Naive thymus-derived CD4-positive, alpha-beta T cell (primary cell): ENCODE measurements at regions not wholly inside any gene's neighbourhood (a gene's known extent, or its start where the extent isn't known, plus 50 kb on each side); places are given as distances from the start of the nearest gene placed in this dataset.

Source experiments
- ATAC-seq: fragments of 150-1000 bp; cut with Tn5 transposase; 2 replicates; pipeline ENCODE4 v1.10.0; 2021; ENCODE audit warnings: mild to moderate bottlenecking, moderate library complexity
- CTCF ChIA-PET: fragments of 350-600 bp; sonication (Branson Sonifier 250); formaldehyde crosslinking; loops from one replicate; lab custom pipeline; 2021; ENCODE audit warnings: antibody characterized with exemption; lab: Charles Lee
- POLR2A ChIA-PET: fragments of 350-600 bp; sonication (Branson Sonifier 250); formaldehyde crosslinking; loops from one replicate; lab custom pipeline; 2021; ENCODE audit warnings: antibody characterized with exemption, inconsistent platforms; lab: Charles Lee
- DNase-seq, 9 donors: peaks; one replicate each; pipeline versions ENCODE4 v3.0.0 to v3.0.0-alpha.2; 2020 to 2022; ENCODE audit warnings: mixed read lengths in 1 of 9
- H3K27ac ChIP-seq: one replicate; pipeline ENCODE4 v1.7.0; 2013; ENCODE audit warnings: mild to moderate bottlenecking, low read depth, low read length, moderate library complexity
- H3K27me3 ChIP-seq, 2 donors: one replicate each; pipeline ENCODE4 v1.7.0; 2013; ENCODE audit warnings: low read length in 2 of 2, mild to moderate bottlenecking in 2 of 2, moderate library complexity in 2 of 2; ENCODE audit not compliant: control insufficient read depth in 2 of 2, insufficient read depth in 2 of 2
- H3K36me3 ChIP-seq, 3 experiments: 1 replicate in 2 of 3; 2 replicates in 1 of 3; pipeline ENCODE4 v1.7.0; 2013; ENCODE audit warnings: low read length in 3 of 3, mild to moderate bottlenecking in 3 of 3, moderate library complexity in 1 of 3; ENCODE audit not compliant: insufficient read depth in 3 of 3, control insufficient read depth in 2 of 3
- H3K4me1 ChIP-seq, 2 donors: one replicate each; pipeline ENCODE4 v1.7.0; 2013; ENCODE audit warnings: low read length in 2 of 2, mild to moderate bottlenecking in 2 of 2, moderate library complexity in 1 of 2; ENCODE audit not compliant: control insufficient read depth in 2 of 2, insufficient read depth in 2 of 2
- H3K4me3 ChIP-seq: 2 replicates; pipeline ENCODE4 v1.7.0; 2013; ENCODE audit warnings: mild to moderate bottlenecking, low read length
- H3K9me3 ChIP-seq, 3 experiments: 1 replicate in 2 of 3; 2 replicates in 1 of 3; pipeline ENCODE4 v1.7.0; 2013; ENCODE audit warnings: low read length in 3 of 3; ENCODE audit not compliant: control insufficient read depth in 2 of 3
- H3K27ac Mint-ChIP-seq, 9 donors: one replicate each; pipeline ENCODE4 v1.8.0; 2020 to 2022; ENCODE audit warnings: mixed read lengths in 9 of 9, mild to moderate bottlenecking in 8 of 9, moderate library complexity in 5 of 9, inconsistent platforms in 2 of 9
- H3K27me3 Mint-ChIP-seq, 5 donors: one replicate each; pipeline ENCODE4 v1.8.0; 2021 to 2022; ENCODE audit warnings: mixed read lengths in 5 of 5, mild to moderate bottlenecking in 1 of 5
- H3K36me3 Mint-ChIP-seq, 5 donors: one replicate each; pipeline ENCODE4 v1.8.0; 2020 to 2022; ENCODE audit warnings: mixed read lengths in 5 of 5, mild to moderate bottlenecking in 3 of 5, inconsistent platforms in 1 of 5
- H3K4me1 Mint-ChIP-seq, 7 donors: one replicate each; pipeline ENCODE4 v1.8.0; 2020 to 2022; ENCODE audit warnings: mixed read lengths in 7 of 7, mild to moderate bottlenecking in 3 of 7, inconsistent platforms in 1 of 7
- H3K4me3 Mint-ChIP-seq, 10 donors: one replicate each; pipeline ENCODE4 v1.8.0; 2020 to 2022; ENCODE audit warnings: mild to moderate bottlenecking in 10 of 10, mixed read lengths in 10 of 10, moderate library complexity in 6 of 10, inconsistent platforms in 2 of 10
- H3K9me3 Mint-ChIP-seq, 11 donors: one replicate each; pipeline ENCODE4 v1.8.0; 2020 to 2022; ENCODE audit warnings: mixed read lengths in 11 of 11, mild to moderate bottlenecking in 4 of 11, inconsistent platforms in 1 of 11, moderate library complexity in 1 of 11
- intact Hi-C, 2 donors: fragments of 100-400 bp; cut with micrococcal nuclease; formaldehyde crosslinking; loops; one replicate each; pipeline ENCODE4 v1.15.1; 2023

- H3K36me3 ChIP-seq = no peaks in the 10 kb centered on the region
- peaks cover 9 to 49% of the 10 kb centered on the region in 2 donors for H3K4me1 ChIP-seq
- H3K27me3 ChIP-seq = no peaks in the 10 kb centered on the region
- no peak for DNase-seq
- Mint-ChIP-seq H3K4me3 (peak overlapping the region; percentile 4 to 99 (median 96)), H3K27me3 (peaks cover 0 to under 1% (median 0%) of the 10 kb centered on the region in 5 donors), H3K4me1 (peaks cover 33 to 89% (median 81%) of the 10 kb centered on the region in 7 donors), H3K27ac (peak overlapping the region in 8 of 9 donors; percentile 92 to 98 (median 96)), H3K36me3 (peaks cover 0 to 25% (median 10%) of the 10 kb centered on the region in 5 donors), H3K9me3 (peaks cover 0 to 8% (median 0%) of the 10 kb centered on the region in 11 donors)
- CTCF ChIA-PET = interaction anchor here (6.3 to 19.2 kb wide), 2 partner anchors 10 to 74 kb away, joined by 32 to 643 read pairs; partner anchors contain the start of gene ID3
- H3K27ac ChIP-seq = peak overlapping the region; percentile 78
- no peak for ATAC-seq
- intact Hi-C loops = loop anchor here in 1 of 2 donors (2.0 to 10.0 kb wide), 3 partner anchors 13 to 879 kb away; partner anchors contain the start of genes RCAN3 and ZNF436
- no peak overlapping the region for H3K4me3 ChIP-seq
- POLR2A ChIA-PET = interaction anchor here (1.5 to 18.0 kb wide), 7 partner anchors 7 to 75 kb away, joined by 4 to 559 read pairs (median 11); partner anchors contain the start of gene ID3
- H3K9me3 ChIP-seq = no peaks in the 10 kb centered on the region
These were observed 65.6 kb upstream of the RPL11 start for GRCh38 chr1:23625929-23626535.

DNA sequence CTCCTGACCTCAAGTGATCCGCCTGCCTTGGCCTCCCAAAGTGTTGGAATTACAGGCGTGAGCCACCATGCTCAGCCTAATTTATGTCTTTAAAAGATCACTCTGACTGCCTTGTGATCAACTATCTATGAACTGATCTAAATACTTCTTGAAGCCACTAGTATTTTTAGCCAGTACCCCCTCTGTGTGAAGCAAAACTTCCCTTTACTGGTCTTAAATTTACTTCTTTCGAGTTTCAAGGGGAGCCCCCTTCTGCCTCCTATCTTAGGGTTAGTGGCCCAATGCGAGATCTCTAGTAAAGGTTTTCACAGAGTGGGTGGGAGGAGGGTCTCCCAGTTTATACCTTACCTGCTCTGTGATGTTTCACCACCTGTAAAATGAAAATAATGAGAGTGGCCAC is 66.1 kb upstream of the RPL11 start:
- intact Hi-C loops = loop anchor here in 1 of 2 donors (10.0 kb wide), 2 partner anchors 261 to 879 kb away; partner anchors contain the start of genes RCAN3 and ZNF436
- no peak for DNase-seq
- Mint-ChIP-seq H3K27me3 (peaks cover 0 to 5% (median 0%) of the 10 kb centered on the region in 5 donors), H3K36me3 (peaks cover 0 to 25% (median 7%) of the 10 kb centered on the region in 5 donors), H3K9me3 (peaks cover 0 to 8% (median 0%) of the 10 kb centered on the region in 11 donors), H3K4me3 (peak overlapping the region in 8 of 10 donors; percentile 2 to 99 (median 45)), H3K27ac (peak overlapping the region in 8 of 9 donors; percentile 78 to 98 (median 94)), H3K4me1 (peaks cover 39 to 91% (median 83%) of the 10 kb centered on the region in 7 donors)
- peaks cover 15 to 54% of the 10 kb centered on the region in 2 donors for H3K4me1 ChIP-seq
- no peak for ATAC-seq
- no peak overlapping the region for H3K4me3 ChIP-seq
- no peaks in the 10 kb centered on the region for H3K27me3 ChIP-seq
- CTCF ChIA-PET = interaction anchor here (6.3 to 19.2 kb wide), 2 partner anchors 11 to 74 kb away, joined by 32 to 643 read pairs; partner anchors contain the start of gene ID3
- POLR2A ChIA-PET = interaction anchor here (1.5 to 18.0 kb wide), 4 partner anchors 9 to 74 kb away, joined by 4 to 559 read pairs (median 41); partner anchors contain the start of gene ID3
- no peaks in the 10 kb centered on the region for H3K36me3 ChIP-seq
- peak overlapping the region; percentile 27 for H3K27ac ChIP-seq
- H3K9me3 ChIP-seq = no peaks in the 10 kb centered on the region

- Mint-ChIP-seq H3K9me3 (peaks cover 0 to 8% (median 0%) of the 10 kb centered on the region in 11 donors), H3K36me3 (peaks cover 0 to 25% (median 6%) of the 10 kb centered on the region in 5 donors), H3K4me1 (peaks cover 47 to 90% (median 84%) of the 10 kb centered on the region in 7 donors), H3K4me3 (peak overlapping the region in 7 of 10 donors; percentile 10 to 65 (median 52)), H3K27ac (peak overlapping the region; percentile 62 to 98 (median 94)), H3K27me3 (peaks cover 0 to 5% (median 0%) of the 10 kb centered on the region in 5 donors)
- Histone ChIP-seq H3K9me3 (no peaks in the 10 kb centered on the region), H3K36me3 (no peaks in the 10 kb centered on the region), H3K4me1 (peaks cover 23 to 63% of the 10 kb centered on the region in 2 donors), H3K27ac (peak overlapping the region; percentile 32), H3K4me3 (no peak overlapping the region), H3K27me3 (no peaks in the 10 kb centered on the region)
- ChIA-PET POLR2A (interaction anchor here (1.2 to 18.0 kb wide), 5 partner anchors 10 to 73 kb away, joined by 3 to 559 read pairs (median 6); partner anchors contain the start of gene ID3), CTCF (interaction anchor here (1.0 to 19.2 kb wide), 3 partner anchors 12 to 73 kb away, joined by 3 to 643 read pairs (median 32); partner anchors contain the start of gene ID3)
- DNase-seq (peak in 1 of 9 donors; percentile 39), ATAC-seq (no peak)
- intact Hi-C loops = loop anchor here in 1 of 2 donors (10.0 kb wide), 2 partner anchors 260 to 880 kb away; partner anchors contain the start of genes RCAN3 and ZNF436
These were observed 65.1 kb upstream of the ID3 start for GRCh38 chr1:23624440-23624839.

DNA sequence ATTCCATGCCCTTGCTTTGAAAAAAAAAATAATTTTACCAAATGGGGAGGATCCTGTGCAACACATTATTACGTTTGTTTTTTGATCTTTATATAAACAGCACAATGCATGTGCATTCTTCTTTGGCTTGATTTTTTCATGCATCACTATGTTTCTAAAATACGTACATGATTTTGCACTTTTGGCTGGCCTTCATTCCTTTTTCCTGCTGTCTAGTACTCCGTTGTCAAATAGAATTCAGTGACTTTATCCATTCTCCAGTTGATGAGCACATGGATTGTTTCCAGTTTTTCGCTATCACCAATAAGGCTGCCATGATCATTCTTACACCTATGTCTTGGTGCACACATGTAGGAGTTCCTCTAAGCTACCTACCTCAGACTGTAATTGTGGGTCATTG is 63.0 kb upstream of the ID3 start:
- intact Hi-C loops = loop anchor here in 1 of 2 donors (10.0 kb wide), 2 partner anchors 257 to 883 kb away; partner anchors contain the start of genes RCAN3 and ZNF436
- no peaks in the 10 kb centered on the region for H3K36me3 ChIP-seq
- ChIA-PET CTCF (interaction anchor here (2.7 to 6.9 kb wide), 2 partner anchors 11 to 63 kb away, joined by 8 to 71 read pairs; partner anchors contain the start of gene ID3), POLR2A (interaction anchor here (1.2 to 7.5 kb wide), 10 partner anchors 9 to 95 kb away, joined by 4 to 261 read pairs (median 16); partner anchors contain the start of gene ID3)
- H3K27ac Mint-ChIP-seq = peak overlapping the region in 7 of 9 donors; percentile 80 to 98 (median 97)
- H3K9me3 Mint-ChIP-seq = peaks cover 0 to 8% (median 0%) of the 10 kb centered on the region in 11 donors
- H3K27ac ChIP-seq = no peak overlapping the region
- peaks cover 34 to 72% of the 10 kb centered on the region in 2 donors for H3K4me1 ChIP-seq
- H3K27me3 Mint-ChIP-seq = peaks cover 0 to 11% (median 0%) of the 10 kb centered on the region in 5 donors
- H3K27me3 ChIP-seq = no peaks in the 10 kb centered on the region
- H3K9me3 ChIP-seq = no peaks in the 10 kb centered on the region
- ATAC-seq = no peak
- peaks cover 52 to 95% (median 88%) of the 10 kb centered on the region in 7 donors for H3K4me1 Mint-ChIP-seq
- no peak overlapping the region for H3K4me3 ChIP-seq
- H3K4me3 Mint-ChIP-seq = peak overlapping the region in 6 of 10 donors; percentile 14 to 56 (median 43)
- H3K36me3 Mint-ChIP-seq = peaks cover 0 to 19% (median 6%) of the 10 kb centered on the region in 5 donors
- no peak for DNase-seq

DNA sequence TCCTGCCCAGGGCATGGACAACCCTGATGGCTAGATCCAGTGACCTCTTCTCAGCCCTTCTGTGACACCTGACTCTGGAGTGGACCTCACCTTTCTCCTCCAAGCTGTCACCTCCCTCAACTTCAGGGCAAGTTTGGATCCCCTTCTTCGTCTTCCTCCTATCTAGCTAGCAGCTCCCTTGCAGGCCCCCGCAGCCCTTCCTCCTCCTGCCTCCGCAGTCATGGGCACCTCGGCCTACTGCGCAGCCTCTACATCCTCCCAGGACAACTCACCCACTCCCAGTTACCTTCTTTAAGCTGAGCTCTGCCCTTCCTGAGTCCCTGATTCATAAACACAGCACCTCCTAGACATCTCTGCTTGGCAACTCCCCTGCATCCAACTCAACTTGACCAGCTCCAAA is 61.3 kb upstream of the ID3 start:
- H3K9me3 Mint-ChIP-seq = peaks cover 0 to 2% (median 0%) of the 10 kb centered on the region in 11 donors
- H3K27ac ChIP-seq = peak overlapping the region; percentile 81
- peaks cover 34 to 69% of the 10 kb centered on the region in 2 donors for H3K4me1 ChIP-seq
- intact Hi-C loops = loop anchor here in 1 of 2 donors (10.0 kb wide), 2 partner anchors 256 to 884 kb away; partner anchors contain the start of genes RCAN3 and ZNF436
- peaks cover 0 to 10% (median 5%) of the 10 kb centered on the region in 5 donors for H3K36me3 Mint-ChIP-seq
- DNase-seq = no peak
- H3K9me3 ChIP-seq = no peaks in the 10 kb centered on the region
- H3K27me3 ChIP-seq = no peaks in the 10 kb centered on the region
- no peak for ATAC-seq
- POLR2A ChIA-PET = interaction anchor here (0.8 to 7.5 kb wide), 12 partner anchors 7 to 248 kb away, joined by 3 to 261 read pairs (median 15); partner anchors contain the start of genes FUCA1 and ID3
- H3K27ac Mint-ChIP-seq = peak overlapping the region; percentile 83 to 99 (median 97)
- H3K4me3 Mint-ChIP-seq = peak overlapping the region; percentile 49 to 85 (median 74)
- peaks cover 60 to 95% (median 86%) of the 10 kb centered on the region in 7 donors for H3K4me1 Mint-ChIP-seq
- no peak overlapping the region for H3K4me3 ChIP-seq
- peaks cover 0 to 11% (median 0%) of the 10 kb centered on the region in 5 donors for H3K27me3 Mint-ChIP-seq
- H3K36me3 ChIP-seq = no peaks in the 10 kb centered on the region
- CTCF ChIA-PET = interaction anchor here (0.9 to 6.9 kb wide), 10 partner anchors 9 to 76 kb away, joined by 3 to 71 read pairs (median 7); partner anchors contain the start of gene ID3
